ENCODE measurements at regions not wholly inside any gene's neighbourhood (a gene's known extent, or its start where the extent isn't known, plus 50 kb on each side); places are given as distances from the start of the nearest gene placed in this dataset.
"Not testable (repeated sequence)": the region's sequence is repeated elsewhere in the genome, so short reads cannot be mapped to it uniquely, and the experiment has no call there.

DNA sequence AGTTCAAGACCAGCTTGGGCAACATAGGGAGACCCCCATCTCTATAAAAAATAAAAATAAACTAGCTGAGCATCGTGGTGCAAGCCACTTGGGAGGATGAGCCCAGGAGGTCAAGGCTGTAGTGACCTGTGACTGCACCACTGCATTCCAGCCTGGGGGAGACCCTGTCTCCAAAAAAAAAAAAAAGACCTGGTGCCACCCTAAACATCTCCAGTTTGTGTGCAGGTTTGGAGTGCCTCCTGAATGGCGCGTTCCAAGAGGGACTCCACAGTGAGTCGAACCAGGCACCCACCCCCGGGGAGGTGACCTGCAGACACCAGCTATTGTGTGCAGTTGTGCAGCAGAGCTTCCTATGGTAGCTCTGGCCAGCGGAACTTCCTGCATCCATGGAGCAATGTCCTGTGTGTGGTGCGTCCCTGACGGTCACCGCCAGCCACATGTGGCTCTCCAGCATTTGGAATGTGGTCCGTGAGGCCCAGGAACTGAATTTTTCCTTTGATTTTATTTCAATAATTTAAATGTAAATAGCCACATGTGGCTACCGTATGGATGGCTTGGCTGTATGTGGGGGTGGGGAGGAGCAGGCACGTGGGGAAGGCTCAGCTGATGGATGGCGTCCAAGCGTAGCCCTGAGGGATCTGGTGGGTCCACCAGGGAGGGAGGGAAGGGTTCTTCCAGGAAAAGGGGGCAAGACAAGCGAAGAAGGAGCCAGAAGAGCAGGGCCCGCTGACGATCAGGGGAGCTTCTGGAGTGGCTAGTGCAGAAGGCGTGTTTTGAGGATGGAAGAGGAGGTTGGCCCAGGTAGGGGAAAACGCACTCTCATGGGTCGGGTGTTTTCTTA is 107.1 kb upstream of the GSE1 start:
- no peak for DNase-seq

DNA sequence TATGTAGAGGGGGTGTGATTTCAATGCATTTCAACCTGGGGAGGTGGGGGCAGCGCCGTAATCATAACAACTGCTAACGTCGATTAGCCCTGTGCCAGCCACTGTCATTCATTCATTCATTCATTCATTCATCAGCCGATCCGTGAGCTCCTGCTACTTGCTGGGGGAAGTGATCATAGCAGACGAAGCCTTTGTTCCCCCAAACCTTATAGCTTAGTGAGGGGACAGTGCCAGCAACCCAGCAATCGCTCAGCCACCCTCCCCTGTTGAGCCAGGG is 106.5 kb upstream of the GSE1 start:
- no peak for DNase-seq

DNA sequence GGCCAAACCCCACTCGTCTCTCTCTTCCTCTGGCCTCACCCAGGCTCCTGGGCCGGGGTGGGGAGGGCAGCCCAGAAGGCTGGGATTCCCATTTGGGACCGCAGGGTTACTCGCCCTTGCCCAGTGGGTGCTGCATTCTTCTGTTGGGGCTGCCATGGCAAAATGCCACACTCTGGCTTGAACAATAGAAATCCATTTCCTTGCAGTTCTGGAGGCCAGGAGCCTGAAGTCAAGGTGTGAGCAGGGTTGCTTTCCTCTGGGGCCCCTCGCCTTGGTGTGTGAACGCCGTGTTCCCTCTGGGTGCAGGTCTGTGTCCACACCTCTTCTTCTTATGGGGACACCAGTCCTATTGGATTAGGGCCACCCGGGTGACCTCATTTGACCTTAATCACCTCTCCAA is 105.8 kb upstream of the GSE1 start:
- DNase-seq = no peak

GRCh38 chr16:85508388-85508787 is 104.7 kb upstream of the GSE1 start:
- no peak for DNase-seq

DNA sequence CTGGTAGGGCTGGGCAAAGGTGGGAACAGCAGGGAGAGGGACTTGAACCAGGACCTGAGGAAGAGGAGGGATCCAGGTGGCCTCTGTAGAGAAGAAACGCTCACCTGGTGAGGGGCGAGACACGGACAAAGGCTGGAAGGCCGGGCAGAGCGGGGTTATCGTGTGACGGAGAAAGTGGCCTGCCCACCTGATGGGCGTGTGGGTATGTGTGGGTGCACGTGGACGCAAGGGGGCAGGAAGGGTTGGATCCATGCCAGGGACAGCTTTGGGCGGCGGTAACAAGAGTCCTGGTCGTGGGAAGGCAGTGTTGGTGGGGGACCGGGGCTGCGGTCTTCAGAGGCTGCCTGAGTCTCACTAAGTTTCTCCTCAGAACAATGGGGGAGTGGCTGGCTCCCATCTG is 104.1 kb upstream of the GSE1 start:
- no peak for DNase-seq

DNA sequence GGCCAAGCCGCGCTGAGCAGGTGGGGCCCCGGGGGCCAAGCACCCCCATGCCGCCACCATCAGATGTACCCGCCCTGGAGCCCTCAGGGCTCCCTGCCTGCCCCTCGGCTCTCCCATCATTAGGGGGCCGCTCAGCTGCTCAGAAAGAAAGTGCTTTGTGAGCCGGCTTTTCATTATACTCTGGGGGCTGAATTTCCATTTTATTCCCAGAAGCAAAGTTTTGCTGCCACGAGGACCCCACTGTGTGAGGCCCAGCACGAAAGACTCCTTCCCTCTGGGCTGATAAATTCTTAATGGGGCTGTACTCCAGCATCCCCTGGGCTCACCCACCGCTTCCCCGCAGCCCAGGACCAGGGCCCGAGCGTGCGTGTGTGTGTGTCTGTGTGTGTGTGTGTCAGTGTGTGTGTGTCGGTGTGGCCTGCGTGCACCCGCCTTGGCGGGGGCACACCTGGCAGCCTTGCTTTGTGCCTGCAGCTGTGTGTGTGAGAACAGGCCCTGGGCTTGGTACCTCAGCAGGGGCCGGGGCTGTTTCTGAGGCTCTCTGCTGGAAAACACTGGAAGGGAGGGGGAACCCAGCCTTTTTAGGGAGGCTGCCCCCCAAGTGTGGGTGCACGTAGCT is 103.0 kb upstream of the GSE1 start:
- DNase-seq = no peak

DNA sequence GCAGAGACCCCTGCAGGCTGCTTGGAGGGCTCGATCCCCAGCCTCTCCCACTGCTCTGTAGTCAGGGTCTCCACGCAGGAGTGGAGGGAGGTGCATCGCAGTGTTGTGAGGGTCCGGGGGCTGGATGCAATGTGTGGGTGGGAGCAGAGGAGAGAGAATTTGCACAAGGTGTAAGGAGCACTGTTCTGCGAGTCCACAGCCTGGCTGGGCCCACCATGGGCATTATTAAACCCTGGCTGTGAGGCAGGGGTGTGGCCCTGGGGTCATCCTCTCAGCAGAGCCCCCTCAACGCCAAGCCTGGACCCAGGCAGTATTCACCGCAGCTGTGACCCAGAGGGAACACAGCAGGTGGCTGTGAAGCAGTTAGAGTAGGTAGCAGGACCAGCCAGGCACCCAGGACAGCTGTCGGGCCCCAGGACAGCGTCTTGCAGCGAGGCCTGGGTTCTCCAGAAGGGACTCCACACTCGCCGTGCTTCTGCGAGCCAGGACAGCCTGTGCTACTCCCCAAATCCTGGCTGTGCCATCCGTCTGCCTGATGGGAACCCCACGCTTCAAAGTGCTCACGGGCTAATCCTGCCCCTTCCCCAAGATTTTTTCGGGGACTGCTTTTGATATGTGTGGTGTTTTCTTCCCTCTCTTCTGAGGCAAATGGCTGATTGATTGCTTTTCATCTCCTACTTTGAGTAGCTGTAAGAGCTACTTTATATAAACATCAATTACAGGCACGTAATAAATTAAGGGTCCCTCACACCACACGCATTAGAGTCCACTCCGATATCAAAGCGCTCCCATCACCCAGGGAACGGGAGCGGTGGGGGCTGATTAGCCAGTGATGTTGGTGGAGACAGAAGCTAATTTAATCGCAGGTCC is 100.9 kb upstream of the GSE1 start:
- no peak for DNase-seq

GRCh38 chr16:85512808-85513115 is 100.4 kb upstream of the GSE1 start:
- DNase-seq = no peak

DNA sequence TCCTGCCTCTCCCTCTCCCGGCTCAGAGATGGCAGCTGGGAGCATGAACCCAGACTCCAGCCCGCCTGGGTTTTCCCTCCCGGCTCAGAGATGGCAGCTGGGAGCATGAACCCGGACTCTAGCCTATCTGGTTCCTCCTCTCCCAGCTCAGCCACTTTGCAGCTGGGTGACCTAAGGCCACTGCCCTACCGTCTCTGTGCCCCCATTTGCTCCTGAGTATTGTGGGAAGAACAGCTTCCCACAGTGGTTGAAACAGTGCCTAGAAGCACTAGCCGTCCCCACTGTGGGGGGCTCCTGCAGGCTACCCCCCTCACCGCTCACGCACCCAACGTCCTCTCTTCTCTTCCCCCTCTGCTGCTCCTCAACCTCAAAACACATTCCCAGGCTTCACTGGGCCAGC is 99.9 kb upstream of the GSE1 start:
- DNase-seq = no peak

DNA sequence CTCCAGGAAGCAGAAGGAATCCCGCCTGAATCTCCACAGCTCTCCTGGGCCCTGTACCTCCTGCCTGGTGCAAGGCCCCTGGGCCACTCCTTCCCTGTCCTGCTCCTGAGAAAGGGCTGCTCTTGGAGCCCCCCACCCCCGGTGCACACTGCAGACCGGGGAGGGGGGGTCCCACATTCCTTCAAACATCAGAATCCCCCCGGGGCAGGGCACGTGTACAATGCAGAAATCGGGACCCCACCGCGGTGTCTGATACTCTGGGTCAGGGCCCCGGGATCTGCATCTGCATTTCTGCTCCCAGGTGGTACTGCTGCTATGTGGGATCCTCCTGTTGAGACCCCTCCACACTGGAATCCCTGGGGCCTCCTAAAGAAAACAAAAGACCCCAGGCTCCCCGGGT is 99.5 kb upstream of the GSE1 start:
- no peak for DNase-seq

GRCh38 chr16:85514295-85514597 is 98.9 kb upstream of the GSE1 start:
- DNase-seq = no peak

GRCh38 chr16:85514598-85515318 is 98.4 kb upstream of the GSE1 start:
- no peak for DNase-seq

DNA sequence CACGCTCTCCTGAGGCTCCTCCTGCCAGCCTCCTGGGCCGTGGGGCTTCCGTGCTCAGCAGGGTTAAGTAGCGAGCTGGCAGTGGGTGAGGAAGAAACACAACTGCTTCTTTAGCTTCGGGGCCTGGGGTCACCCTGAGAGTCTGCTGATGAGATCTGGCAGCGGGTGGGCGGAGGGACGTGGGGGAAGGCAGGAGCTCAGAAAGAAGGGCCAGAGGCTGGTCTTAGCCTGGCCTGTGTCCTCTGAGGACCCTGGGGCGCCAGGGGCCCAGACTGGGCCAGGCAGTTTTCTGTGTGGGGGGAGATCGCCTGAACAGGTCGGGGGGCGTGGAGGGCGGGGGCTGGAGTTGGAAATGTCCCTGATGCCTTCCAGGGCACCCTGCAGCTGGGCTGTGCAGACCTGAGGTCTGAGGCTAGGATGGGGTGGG is 97.8 kb upstream of the GSE1 start:
- DNase-seq = no peak

- no peak for DNase-seq
Measured at GRCh38 chr16:85515830-85516397, 97.2 kb upstream of the GSE1 start.

DNA sequence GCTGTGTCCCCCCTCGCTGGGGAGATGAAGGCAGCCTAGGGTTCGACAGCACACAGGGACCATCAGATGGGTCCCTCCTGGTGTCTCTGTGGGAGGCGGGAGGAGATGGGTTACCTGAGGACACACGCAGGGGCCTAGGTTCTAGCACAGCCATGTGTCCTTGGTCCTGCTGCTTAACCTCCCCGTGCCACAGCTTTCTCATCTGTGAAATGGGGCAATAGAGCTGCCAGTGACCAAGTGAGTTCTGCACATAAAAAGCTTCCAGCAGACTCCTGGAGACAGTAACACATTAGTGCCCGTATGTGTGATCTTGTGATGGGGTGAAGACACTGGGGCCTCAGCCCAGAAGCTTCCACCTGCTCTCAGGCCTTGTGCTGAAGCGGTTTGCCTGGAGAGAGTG is 96.0 kb upstream of the GSE1 start:
- DNase-seq = no peak

- no peak for DNase-seq
Measured at GRCh38 chr16:85517563-85518179, 95.5 kb upstream of the GSE1 start.

GRCh38 chr16:85518398-85519049 is 94.6 kb upstream of the GSE1 start:
- DNase-seq = no peak

- DNase-seq = not testable (repeated sequence)
Measured at GRCh38 chr16:85519050-85519440, 94.1 kb upstream of the GSE1 start.

DNA sequence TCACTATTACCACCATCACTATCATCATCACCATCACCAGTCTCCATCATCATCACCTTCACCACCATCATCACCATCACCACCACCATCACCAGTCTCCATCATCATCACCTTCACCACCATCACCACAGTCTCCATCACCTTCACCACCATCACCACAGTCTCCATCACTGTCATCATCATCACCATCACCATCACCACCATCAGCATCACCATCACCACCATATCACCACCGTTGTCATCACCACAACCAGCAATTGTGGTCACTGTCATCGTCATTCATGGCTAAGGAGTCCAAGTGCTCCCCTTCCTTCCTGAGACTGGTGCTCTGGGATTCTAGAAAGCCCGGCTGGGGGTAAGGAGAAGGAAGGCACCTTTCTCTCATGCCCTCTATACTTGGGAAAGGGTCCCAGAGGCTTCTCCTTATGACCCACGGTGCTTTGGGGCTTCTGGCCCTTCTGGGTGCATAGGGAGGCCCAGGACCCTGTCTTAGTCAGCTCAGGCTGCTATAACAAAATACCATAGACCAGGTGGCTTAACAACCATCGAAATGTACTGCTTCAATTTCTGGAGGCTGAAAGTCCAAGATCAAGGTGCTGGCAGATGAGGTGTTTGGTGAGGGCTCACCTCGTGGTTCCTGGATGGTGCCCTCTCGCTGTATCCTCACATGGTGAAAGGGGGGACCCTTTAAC is 93.4 kb upstream of the GSE1 start:
- no peak for DNase-seq

GRCh38 chr16:85520853-85521521 is 92.1 kb upstream of the GSE1 start:
- no peak for DNase-seq

Measured in activated CD4-positive, alpha-beta T cell treated with anti-CD3 and anti-CD28 coated beads for 4 hours (primary cell).